KMS-11 (cell line): ENCODE measurements at regions not wholly inside any gene's neighbourhood (a gene's known extent, or its start where the extent isn't known, plus 50 kb on each side); places are given as distances from the start of the nearest gene placed in this dataset.

ENCODE experiments used
- H2AFZ ChIP-seq: fragments of 200-600 bp; sonication (generic); 2 replicates; pipeline ENCODE4 v1.6.1; 2016; ENCODE audit warnings: antibody characterized with exemption, mixed run types, low read depth
- H3K27ac ChIP-seq: fragments of 200-600 bp; sonication (generic); 2 replicates; pipeline ENCODE4 v1.6.1; 2016; ENCODE audit warnings: mild to moderate bottlenecking, mixed run types
- H3K27me3 ChIP-seq: fragments of 200-600 bp; sonication (generic); 2 replicates; pipeline ENCODE4 v1.6.1; 2017; ENCODE audit warnings: mild to moderate bottlenecking, low read depth, mixed run types, moderate library complexity; ENCODE audit not compliant: insufficient read depth
- H3K36me3 ChIP-seq: fragments of 200-600 bp; sonication (generic); 2 replicates; pipeline ENCODE4 v1.6.1; 2017; ENCODE audit warnings: mild to moderate bottlenecking, mixed run types; ENCODE audit not compliant: insufficient read depth
- H3K4me1 ChIP-seq: fragments of 200-600 bp; sonication (generic); 2 replicates; pipeline ENCODE4 v1.6.1; 2016; ENCODE audit warnings: mild to moderate bottlenecking, low read depth, mixed run types; ENCODE audit not compliant: poor library complexity, severe bottlenecking
- H3K4me2 ChIP-seq: fragments of 200-600 bp; sonication (generic); 2 replicates; pipeline ENCODE4 v1.7.0; 2016; ENCODE audit warnings: mild to moderate bottlenecking, mixed run types
- H3K4me3 ChIP-seq: fragments of 200-600 bp; sonication (generic); IDR thresholded peaks from 2 replicates; pipeline ENCODE4 v1.6.1; 2017; ENCODE audit warnings: low read depth, low read length, mixed read lengths; ENCODE audit not compliant: insufficient read depth
- H3K79me2 ChIP-seq: fragments of 200-600 bp; sonication (generic); 2 replicates; pipeline ENCODE4 v1.6.1; 2016; ENCODE audit warnings: low read depth, mixed run types; ENCODE audit not compliant: insufficient read depth
- H3K9ac ChIP-seq: fragments of 200-600 bp; sonication (generic); 2 replicates; pipeline ENCODE4 v1.6.1; 2016; ENCODE audit warnings: mild to moderate bottlenecking, mixed run types
- H4K20me1 ChIP-seq: fragments of 200-600 bp; sonication (generic); 2 replicates; pipeline ENCODE4 v1.6.1; 2016; ENCODE audit warnings: mild to moderate bottlenecking, mixed run types; ENCODE audit not compliant: insufficient read depth
- TF ChIP-seq, protein P1 (sequence below): fragments of 200-600 bp; sonication (generic); conservative IDR thresholded peaks from 2 replicates; pipeline ENCODE4 v1.6.1; 2017; ENCODE audit warnings: low read depth, mild to moderate bottlenecking, antibody characterized with exemption, low read length, moderate library complexity, mixed read lengths

DNA sequence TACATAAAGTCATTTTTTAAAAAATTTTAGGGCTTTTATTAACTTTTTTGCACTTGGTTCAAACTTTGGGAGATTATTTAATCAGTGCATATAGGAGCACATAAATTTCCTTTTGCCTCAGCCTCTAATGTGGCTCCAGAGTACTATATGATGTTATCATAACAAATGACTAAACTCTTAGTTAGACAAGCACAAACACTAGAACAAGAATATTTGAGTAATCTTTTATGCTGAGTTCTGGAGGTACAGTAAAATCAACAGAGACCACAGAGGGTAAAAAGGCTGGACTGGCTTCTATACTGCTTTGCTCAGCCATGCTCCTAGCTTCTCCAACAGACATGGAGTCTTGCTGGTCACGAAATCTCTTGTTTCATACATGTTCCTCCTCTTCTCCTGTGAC, 52.5 kb upstream of the SGCD start:
- no peaks in the 10 kb centered on the region for H3K79me2 ChIP-seq
- no peaks in the 10 kb centered on the region for H3K36me3 ChIP-seq
- no peak overlapping the region for H3K9ac ChIP-seq
- H3K27ac ChIP-seq, result no peak overlapping the region
- H4K20me1 ChIP-seq, result no peaks in the 10 kb centered on the region
- TF ChIP-seq, protein P1, sequence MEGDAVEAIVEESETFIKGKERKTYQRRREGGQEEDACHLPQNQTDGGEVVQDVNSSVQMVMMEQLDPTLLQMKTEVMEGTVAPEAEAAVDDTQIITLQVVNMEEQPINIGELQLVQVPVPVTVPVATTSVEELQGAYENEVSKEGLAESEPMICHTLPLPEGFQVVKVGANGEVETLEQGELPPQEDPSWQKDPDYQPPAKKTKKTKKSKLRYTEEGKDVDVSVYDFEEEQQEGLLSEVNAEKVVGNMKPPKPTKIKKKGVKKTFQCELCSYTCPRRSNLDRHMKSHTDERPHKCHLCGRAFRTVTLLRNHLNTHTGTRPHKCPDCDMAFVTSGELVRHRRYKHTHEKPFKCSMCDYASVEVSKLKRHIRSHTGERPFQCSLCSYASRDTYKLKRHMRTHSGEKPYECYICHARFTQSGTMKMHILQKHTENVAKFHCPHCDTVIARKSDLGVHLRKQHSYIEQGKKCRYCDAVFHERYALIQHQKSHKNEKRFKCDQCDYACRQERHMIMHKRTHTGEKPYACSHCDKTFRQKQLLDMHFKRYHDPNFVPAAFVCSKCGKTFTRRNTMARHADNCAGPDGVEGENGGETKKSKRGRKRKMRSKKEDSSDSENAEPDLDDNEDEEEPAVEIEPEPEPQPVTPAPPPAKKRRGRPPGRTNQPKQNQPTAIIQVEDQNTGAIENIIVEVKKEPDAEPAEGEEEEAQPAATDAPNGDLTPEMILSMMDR, result no peak
- no peak overlapping the region for H3K4me3 ChIP-seq
- no peak overlapping the region for H2AFZ ChIP-seq
- H3K27me3 ChIP-seq, result no peaks in the 10 kb centered on the region
- H3K4me1 ChIP-seq, result no peaks in the 10 kb centered on the region
- no peak overlapping the region for H3K4me2 ChIP-seq
